Neural cell (in vitro differentiated cells): ENCODE measurements at regions not wholly inside any gene's neighbourhood (a gene's known extent, or its start where the extent isn't known, plus 50 kb on each side); places are given as distances from the start of the nearest gene placed in this dataset.

Source experiments
- H2AFZ ChIP-seq: fragments of 200-600, 300-800 bp; sonication (generic), shearing (Covaris generic); 2 replicates; pipeline ENCODE4 v1.6.0; 2014; ENCODE audit warnings: low read depth, mild to moderate bottlenecking, antibody characterized with exemption, low read length, moderate library complexity
- H3F3A ChIP-seq: fragments of 200-600 bp; shearing (Covaris generic); 2 replicates; pipeline ENCODE4 v1.6.1; 2016; ENCODE audit warnings: mild to moderate bottlenecking, moderate library complexity, mixed read lengths, antibody characterized with exemption, low read length; ENCODE audit not compliant: insufficient read depth, poor library complexity, severe bottlenecking
- H3K27ac ChIP-seq: fragments of 200-600, 300-800 bp; sonication (generic), shearing (Covaris generic); 2 replicates; pipeline ENCODE4 v1.5.1; 2014; ENCODE audit warnings: mild to moderate bottlenecking, low read length, moderate library complexity
- H3K27me3 ChIP-seq: fragments of 300-800, 200-600 bp; sonication (generic), shearing (Covaris generic); 2 replicates; pipeline ENCODE4 v1.6.0; 2014; ENCODE audit warnings: mild to moderate bottlenecking, low read depth, low read length, moderate library complexity; ENCODE audit not compliant: insufficient read depth
- H3K36me3 ChIP-seq: fragments of 300-800, 200-600 bp; sonication (generic), shearing (Covaris generic); 2 replicates; pipeline ENCODE4 v1.5.1; 2014; ENCODE audit warnings: mild to moderate bottlenecking, antibody characterized with exemption, low read length, moderate library complexity; ENCODE audit not compliant: insufficient read depth
- H3K4me2 ChIP-seq: fragments of 300-800, 200-600 bp; sonication (generic), shearing (Covaris generic); 2 replicates; pipeline ENCODE4 v1.6.0; 2014; ENCODE audit warnings: mild to moderate bottlenecking, low read length
- H3K4me3 ChIP-seq: fragments of 300-800, 200-600 bp; sonication (generic), shearing (Covaris generic); 2 replicates; pipeline ENCODE4 v1.5.1; 2014; ENCODE audit warnings: mild to moderate bottlenecking, low read length, moderate library complexity
- H3K79me2 ChIP-seq: fragments of 200-600 bp; shearing (Covaris generic); replicated peaks from 2 replicates; pipeline ENCODE4 v1.6.0; 2014; ENCODE audit warnings: mild to moderate bottlenecking, low read length, moderate library complexity; ENCODE audit not compliant: insufficient read depth
- H3K9ac ChIP-seq: fragments of 300-800, 200-600 bp; sonication (generic), shearing (Covaris generic); 2 replicates; pipeline ENCODE4 v1.6.1; 2016; ENCODE audit warnings: mild to moderate bottlenecking, low read length, mixed read lengths
- H3K9me2 ChIP-seq: fragments of 200-600 bp; shearing (Covaris generic); 2 replicates; pipeline ENCODE4 v1.6.1; 2016; ENCODE audit warnings: mild to moderate bottlenecking, low read length, mixed read lengths; ENCODE audit not compliant: insufficient read depth
- H3K9me3 ChIP-seq: fragments of 200-600, 300-800 bp; sonication (generic), shearing (Covaris generic); 2 replicates; pipeline ENCODE4 v1.6.1; 2016; ENCODE audit warnings: mild to moderate bottlenecking, mixed run types, low read length, moderate library complexity, mixed read lengths
- H4K20me1 ChIP-seq: fragments of 200-600 bp; shearing (Covaris generic); 2 replicates; pipeline ENCODE4 v1.6.1; 2016; ENCODE audit warnings: mild to moderate bottlenecking, mixed run types; ENCODE audit not compliant: insufficient read depth
- EP300 ChIP-seq: fragments of 450-650 bp; conservative IDR thresholded peaks from 2 replicates; pipeline ENCODE4 v1.6.1; 2014; ENCODE audit warnings: antibody characterized with exemption, mild to moderate bottlenecking, moderate library complexity; ENCODE audit not compliant: poor library complexity, severe bottlenecking
- EZH2 ChIP-seq: fragments of 200-600, 300-800 bp; shearing (Covaris generic), sonication (generic); IDR thresholded peaks from 2 replicates; pipeline ENCODE4 v1.6.1; 2014; ENCODE audit warnings: antibody characterized with exemption, low read length, borderline replicate concordance, mild to moderate bottlenecking; ENCODE audit not compliant: insufficient read depth, poor library complexity, severe bottlenecking
- MXI1 ChIP-seq: fragments of 450-650 bp; conservative IDR thresholded peaks from 2 replicates; pipeline ENCODE4 v1.6.1; 2014; ENCODE audit warnings: antibody characterized with exemption, mild to moderate bottlenecking; ENCODE audit not compliant: poor library complexity, severe bottlenecking
- POLR2AphosphoS5 ChIP-seq: IDR thresholded peaks from 2 replicates; pipeline ENCODE4 v1.6.1; 2012
- RAD21 ChIP-seq: fragments of 450-650 bp; conservative IDR thresholded peaks from 2 replicates; pipeline ENCODE4 v1.6.1; 2014; ENCODE audit warnings: antibody characterized with exemption, mild to moderate bottlenecking, moderate library complexity
- REST ChIP-seq: IDR thresholded peaks from 2 replicates; pipeline ENCODE4 v1.6.1; 2012; ENCODE audit warnings: borderline replicate concordance
- SMC3 ChIP-seq: fragments of 450-650 bp; conservative IDR thresholded peaks from 2 replicates; pipeline ENCODE4 v1.6.1; 2014; ENCODE audit warnings: antibody characterized with exemption, mild to moderate bottlenecking, moderate library complexity; ENCODE audit not compliant: poor library complexity
- TAF1 ChIP-seq: IDR thresholded peaks from 2 replicates; pipeline ENCODE4 v1.6.1; 2012; ENCODE audit warnings: low read depth
- TF ChIP-seq, protein P1 (sequence below): fragments of 450-650 bp; IDR thresholded peaks from 2 replicates; pipeline ENCODE4 v1.5.1; 2014; ENCODE audit warnings: antibody characterized with exemption, mild to moderate bottlenecking, moderate library complexity; ENCODE audit not compliant: poor library complexity, severe bottlenecking

DNA sequence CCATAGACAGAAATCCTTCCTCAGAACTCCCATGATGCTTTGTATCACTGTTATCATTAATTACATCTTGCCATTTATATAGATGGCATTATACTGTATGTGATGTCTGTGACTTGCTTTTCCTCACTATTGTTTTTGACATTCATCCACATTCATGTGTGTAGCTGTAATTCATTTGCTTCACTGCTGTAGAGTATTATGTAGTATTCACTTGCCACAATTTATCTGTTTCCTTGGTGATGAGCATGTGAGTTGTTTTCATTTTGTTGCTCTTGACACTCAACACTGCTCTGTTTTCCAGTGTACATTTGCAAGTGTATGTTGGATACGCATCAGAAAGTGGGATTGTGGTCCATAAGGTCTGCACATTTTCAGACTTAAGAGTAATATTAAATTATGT, 328.6 kb upstream of the C11orf87 start:
- H3K9me3 ChIP-seq = no peaks in the 10 kb centered on the region
- no peak overlapping the region for H3K4me2 ChIP-seq
- no peaks in the 10 kb centered on the region for H3K9me2 ChIP-seq
- no peaks in the 10 kb centered on the region for H3K27me3 ChIP-seq
- H3K4me3 ChIP-seq = no peak overlapping the region
- H3K27ac ChIP-seq = peak overlapping the region; percentile 42
- no peaks in the 10 kb centered on the region for H4K20me1 ChIP-seq
- H3K79me2 ChIP-seq = no peaks in the 10 kb centered on the region
- H3K36me3 ChIP-seq = no peaks in the 10 kb centered on the region
- H2AFZ ChIP-seq = no peak overlapping the region
- TF ChIP-seq SMC3 (peak; percentile 11), TAF1 (no peak), RAD21 (no peak), POLR2AphosphoS5 (peak; percentile 32), EP300 (peak; percentile 78), MXI1 (no peak), EZH2 (no peak), REST (no peak)
- TF ChIP-seq, protein P1, sequence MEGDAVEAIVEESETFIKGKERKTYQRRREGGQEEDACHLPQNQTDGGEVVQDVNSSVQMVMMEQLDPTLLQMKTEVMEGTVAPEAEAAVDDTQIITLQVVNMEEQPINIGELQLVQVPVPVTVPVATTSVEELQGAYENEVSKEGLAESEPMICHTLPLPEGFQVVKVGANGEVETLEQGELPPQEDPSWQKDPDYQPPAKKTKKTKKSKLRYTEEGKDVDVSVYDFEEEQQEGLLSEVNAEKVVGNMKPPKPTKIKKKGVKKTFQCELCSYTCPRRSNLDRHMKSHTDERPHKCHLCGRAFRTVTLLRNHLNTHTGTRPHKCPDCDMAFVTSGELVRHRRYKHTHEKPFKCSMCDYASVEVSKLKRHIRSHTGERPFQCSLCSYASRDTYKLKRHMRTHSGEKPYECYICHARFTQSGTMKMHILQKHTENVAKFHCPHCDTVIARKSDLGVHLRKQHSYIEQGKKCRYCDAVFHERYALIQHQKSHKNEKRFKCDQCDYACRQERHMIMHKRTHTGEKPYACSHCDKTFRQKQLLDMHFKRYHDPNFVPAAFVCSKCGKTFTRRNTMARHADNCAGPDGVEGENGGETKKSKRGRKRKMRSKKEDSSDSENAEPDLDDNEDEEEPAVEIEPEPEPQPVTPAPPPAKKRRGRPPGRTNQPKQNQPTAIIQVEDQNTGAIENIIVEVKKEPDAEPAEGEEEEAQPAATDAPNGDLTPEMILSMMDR = no peak
- no peak overlapping the region for H3K9ac ChIP-seq
- H3F3A ChIP-seq = no peaks in the 10 kb centered on the region

DNA sequence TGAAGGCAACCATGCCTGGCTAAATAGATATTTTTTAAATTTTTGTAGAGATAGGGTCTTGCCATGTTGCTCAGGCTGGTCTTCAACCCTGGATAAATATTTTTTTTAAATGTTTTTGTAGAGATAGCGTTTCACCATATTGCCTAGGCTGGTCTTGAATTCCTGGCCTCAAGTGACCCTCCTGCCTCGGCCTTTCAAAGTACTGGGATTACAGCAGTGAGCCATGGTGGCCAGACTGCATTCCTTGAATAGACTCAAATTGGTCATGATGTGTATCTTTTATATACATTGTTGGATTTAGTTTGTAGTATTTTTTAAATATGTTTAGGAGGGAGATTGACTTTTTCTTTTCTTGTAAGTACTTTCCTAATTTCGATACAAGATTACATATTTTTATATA, 325.7 kb upstream of the C11orf87 start:
- no peaks in the 10 kb centered on the region for H3K79me2 ChIP-seq
- H2AFZ ChIP-seq = no peak overlapping the region
- H3K4me2 ChIP-seq = no peak overlapping the region

More for the DNA sequence above, 325.7 kb upstream of the C11orf87 start:
- TF ChIP-seq SMC3 = no peak
- no peak for TF ChIP-seq POLR2AphosphoS5
- TF ChIP-seq TAF1 = no peak
- TF ChIP-seq REST = no peak
- TF ChIP-seq, protein P1 = no peak
- TF ChIP-seq RAD21 = no peak
- Histone ChIP-seq H3K4me3 (no peak overlapping the region), H3K9ac (no peak overlapping the region), H3K9me3 (no peaks in the 10 kb centered on the region), H3K27ac (no peak overlapping the region), H3F3A (no peaks in the 10 kb centered on the region), H3K27me3 (no peaks in the 10 kb centered on the region), H4K20me1 (no peaks in the 10 kb centered on the region), H3K36me3 (no peaks in the 10 kb centered on the region), H3K9me2 (no peaks in the 10 kb centered on the region)
